IPS-18c (cell line): ENCODE measurements at regions not wholly inside any gene's neighbourhood (a gene's known extent, or its start where the extent isn't known, plus 50 kb on each side); places are given as distances from the start of the nearest gene placed in this dataset.
"Not testable (repeated sequence)": the region's sequence is repeated elsewhere in the genome, so short reads cannot be mapped to it uniquely, and the experiment has no call there.

Experiments
- H3K4me3 ChIP-seq: 2 replicates; pipeline ENCODE4 v1.7.0; 2013; ENCODE audit warnings: low read depth, mild to moderate bottlenecking, low read length, moderate library complexity; ENCODE audit not compliant: insufficient read depth
- H3K9me3 ChIP-seq: one replicate; pipeline ENCODE4 v1.6.1; 2013; ENCODE audit warnings: mild to moderate bottlenecking, low read length, moderate library complexity; ENCODE audit not compliant: control insufficient read depth, insufficient read depth

GRCh38 chr1:56246726-56247125, 332.6 kb downstream of the PLPP3 start:
- not testable (repeated sequence) for H3K4me3 ChIP-seq, H3K9me3 ChIP-seq

GRCh38 chr1:56240400-56240799, 339.0 kb downstream of the PLPP3 start:
- Histone ChIP-seq H3K4me3 (no peak overlapping the region), H3K9me3 (no peaks in the 10 kb centered on the region)

- Histone ChIP-seq H3K4me3 (no peak overlapping the region), H3K9me3 (no peaks in the 10 kb centered on the region)
Measured at GRCh38 chr1:56237491-56238064, 341.8 kb downstream of the PLPP3 start.

GRCh38 chr1:56236688-56237087, 342.7 kb downstream of the PLPP3 start:
- H3K4me3 ChIP-seq = no peak overlapping the region
- H3K9me3 ChIP-seq = no peaks in the 10 kb centered on the region

- no peak overlapping the region for H3K4me3 ChIP-seq
- H3K9me3 ChIP-seq = no peaks in the 10 kb centered on the region
Measured at GRCh38 chr1:56235909-56236510, 343.4 kb downstream of the PLPP3 start.

- H3K9me3 ChIP-seq = no peaks in the 10 kb centered on the region
- H3K4me3 ChIP-seq = no peak overlapping the region
Measured at GRCh38 chr1:56229186-56229585, 350.2 kb downstream of the PLPP3 start.

- H3K4me3 ChIP-seq = no peak overlapping the region
- no peaks in the 10 kb centered on the region for H3K9me3 ChIP-seq
Measured at GRCh38 chr1:56227886-56228285, 351.5 kb downstream of the PLPP3 start.

GRCh38 chr1:56227401-56227800, 352.0 kb downstream of the PLPP3 start:
- no peaks in the 10 kb centered on the region for H3K9me3 ChIP-seq
- no peak overlapping the region for H3K4me3 ChIP-seq

- no peaks in the 10 kb centered on the region for H3K9me3 ChIP-seq
- no peak overlapping the region for H3K4me3 ChIP-seq
Measured at GRCh38 chr1:56225964-56226815, 353.2 kb downstream of the PLPP3 start.

- Histone ChIP-seq H3K4me3 (no peak overlapping the region), H3K9me3 (no peaks in the 10 kb centered on the region)
Measured at GRCh38 chr1:56223968-56224367, 355.4 kb downstream of the PLPP3 start.

- Histone ChIP-seq H3K4me3 (no peak overlapping the region), H3K9me3 (no peaks in the 10 kb centered on the region)
Measured at GRCh38 chr1:56222914-56223540, 356.3 kb downstream of the PLPP3 start.

GRCh38 chr1:56220021-56220420, 359.3 kb downstream of the PLPP3 start:
- H3K9me3 ChIP-seq = no peaks in the 10 kb centered on the region
- H3K4me3 ChIP-seq = no peak overlapping the region

- Histone ChIP-seq H3K4me3 (no peak overlapping the region), H3K9me3 (no peaks in the 10 kb centered on the region)
Measured at GRCh38 chr1:56218023-56218422, 361.3 kb downstream of the PLPP3 start.

- H3K9me3 ChIP-seq = no peaks in the 10 kb centered on the region
- no peak overlapping the region for H3K4me3 ChIP-seq
Measured at GRCh38 chr1:56216218-56216617, 363.1 kb downstream of the PLPP3 start.

- Histone ChIP-seq H3K9me3 (no peaks in the 10 kb centered on the region), H3K4me3 (no peak overlapping the region)
Measured at GRCh38 chr1:56215771-56216170, 363.6 kb downstream of the PLPP3 start.

GRCh38 chr1:56215086-56215485, 364.3 kb downstream of the PLPP3 start:
- H3K9me3 ChIP-seq = no peaks in the 10 kb centered on the region
- H3K4me3 ChIP-seq = no peak overlapping the region

- Histone ChIP-seq H3K4me3 (no peak overlapping the region), H3K9me3 (no peaks in the 10 kb centered on the region)
Measured at GRCh38 chr1:56213068-56213467, 366.3 kb downstream of the PLPP3 start.

- Histone ChIP-seq H3K4me3 (no peak overlapping the region), H3K9me3 (no peaks in the 10 kb centered on the region)
Measured at GRCh38 chr1:56212143-56212542, 367.2 kb downstream of the PLPP3 start.
